Loucy (cell line): ENCODE measurements at regions not wholly inside any gene's neighbourhood (a gene's known extent, or its start where the extent isn't known, plus 50 kb on each side); places are given as distances from the start of the nearest gene placed in this dataset.

ENCODE experiments used
- CTCF ChIP-seq: fragments of 200-600 bp; sonication (generic); conservative IDR thresholded peaks from 2 replicates; pipeline ENCODE4 v1.5.1; 2014; ENCODE audit warnings: mild to moderate bottlenecking, antibody characterized with exemption, low read length
- EZH2phosphoT487 ChIP-seq: fragments of 200-600 bp; IDR thresholded peaks from 2 replicates; pipeline ENCODE4 v1.6.1; 2018; ENCODE audit warnings: antibody characterized with exemption, mild to moderate bottlenecking, moderate library complexity, borderline replicate concordance

- TF ChIP-seq CTCF: no peak
- TF ChIP-seq EZH2phosphoT487: no peak
Observed at GRCh38 chr5:30113542-30113941, 1079.9 kb upstream of the CDH6 start.
